Neuronal stem cell (in vitro differentiated cells): ENCODE measurements at regions not wholly inside any gene's neighbourhood (a gene's known extent, or its start where the extent isn't known, plus 50 kb on each side); places are given as distances from the start of the nearest gene placed in this dataset.

Experiments
- DNase-seq: peaks from one replicate; pipeline ENCODE4 v3.0.0-alpha.2; 2013; ENCODE audit warnings: low spot score
- H2AFZ ChIP-seq: one replicate; pipeline ENCODE4 v1.6.1; 2013; ENCODE audit warnings: mild to moderate bottlenecking, low read length, inconsistent platforms
- H2AK5ac ChIP-seq: 2 replicates; pipeline ENCODE4 v1.6.1; 2013; ENCODE audit warnings: low read depth, mild to moderate bottlenecking, inconsistent platforms, low read length, moderate library complexity, mixed read lengths
- H2BK120ac ChIP-seq: 2 replicates; pipeline ENCODE4 v1.6.1; 2013; ENCODE audit warnings: low read depth, mild to moderate bottlenecking, inconsistent platforms, low read length, moderate library complexity, mixed read lengths
- H2BK12ac ChIP-seq: one replicate; pipeline ENCODE4 v1.6.1; 2013; ENCODE audit warnings: low read length, inconsistent platforms
- H2BK15ac ChIP-seq: 2 replicates; pipeline ENCODE4 v1.6.1; 2013; ENCODE audit warnings: mild to moderate bottlenecking, low read length, inconsistent platforms, mixed read lengths
- H2BK5ac ChIP-seq: one replicate; pipeline ENCODE4 v1.6.1; 2013; ENCODE audit warnings: inconsistent platforms, mild to moderate bottlenecking, low read length, moderate library complexity
- H3K14ac ChIP-seq: one replicate; pipeline ENCODE4 v1.6.1; 2013; ENCODE audit warnings: low read length, inconsistent platforms
- H3K18ac ChIP-seq: 2 replicates; pipeline ENCODE4 v1.6.1; 2013; ENCODE audit warnings: low read length, inconsistent platforms
- H3K23ac ChIP-seq: 2 replicates; pipeline ENCODE4 v1.6.1; 2013; ENCODE audit warnings: low read depth, mild to moderate bottlenecking, mixed read lengths, low read length, inconsistent platforms; ENCODE audit not compliant: poor library complexity
- H3K27ac ChIP-seq: replicated peaks from 3 replicates; pipeline ENCODE4 v1.5.1; 2013; ENCODE audit warnings: low read length, inconsistent platforms
- H3K27me3 ChIP-seq, 3 experiments: 2 replicates each; pipeline ENCODE4 v1.6.1; 2013; ENCODE audit warnings: low read length in 3 of 3, mild to moderate bottlenecking in 2 of 3, inconsistent platforms in 1 of 3, low read depth in 1 of 3, mixed read lengths in 1 of 3, moderate library complexity in 1 of 3; ENCODE audit not compliant: control insufficient read depth in 3 of 3, insufficient read depth in 3 of 3
- H3K36me3 ChIP-seq, 2 donors: replicated peaks in 1 of 2; 2 replicates each; pipeline ENCODE4 v1.6.1; 2013; ENCODE audit warnings: low read length in 2 of 2; ENCODE audit not compliant: control insufficient read depth in 2 of 2, insufficient read depth in 2 of 2
- H3K4ac ChIP-seq: 2 replicates; pipeline ENCODE4 v1.6.1; 2013; ENCODE audit warnings: inconsistent platforms, mild to moderate bottlenecking, low read length, moderate library complexity
- H3K4me1 ChIP-seq, 2 donors: 1 replicate in 1 of 2; 2 replicates in 1 of 2; pipeline ENCODE4 v1.6.1; 2013; ENCODE audit warnings: low read length in 2 of 2, low read depth in 1 of 2; ENCODE audit not compliant: control insufficient read depth in 2 of 2, insufficient read depth in 1 of 2
- H3K4me2 ChIP-seq: one replicate; pipeline ENCODE4 v1.6.1; 2013; ENCODE audit warnings: mild to moderate bottlenecking, low read length, inconsistent platforms; ENCODE audit not compliant: insufficient read depth, poor library complexity, severe bottlenecking
- H3K4me3 ChIP-seq, 2 donors: 2 replicates each; pipeline ENCODE4 v1.5.1; 2013; ENCODE audit warnings: low read length in 2 of 2, mild to moderate bottlenecking in 2 of 2, inconsistent platforms in 1 of 2, moderate library complexity in 1 of 2
- H3K79me1 ChIP-seq: one replicate; pipeline ENCODE4 v1.6.1; 2013; ENCODE audit warnings: low read depth, mild to moderate bottlenecking, inconsistent platforms, low read length, moderate library complexity
- H3K9ac ChIP-seq: one replicate; pipeline ENCODE4 v1.6.1; 2013; ENCODE audit warnings: mild to moderate bottlenecking, low read depth, low read length, inconsistent platforms; ENCODE audit not compliant: poor library complexity
- H3K9me3 ChIP-seq, 2 donors: replicated peaks in 1 of 2; 2 replicates each; pipeline versions ENCODE3 to v1.6.1; 2013; ENCODE audit warnings: low read length in 2 of 2, mild to moderate bottlenecking in 2 of 2, inconsistent platforms in 1 of 2, low read depth in 1 of 2, mixed read lengths in 1 of 2, moderate library complexity in 1 of 2; ENCODE audit not compliant: control insufficient read depth in 2 of 2, insufficient read depth in 1 of 2
- H4K8ac ChIP-seq: one replicate; pipeline ENCODE4 v1.6.1; 2013; ENCODE audit warnings: low read depth, mild to moderate bottlenecking, inconsistent platforms, low read length, moderate library complexity
- H4K91ac ChIP-seq: one replicate; pipeline ENCODE4 v1.6.1; 2013; ENCODE audit warnings: low read length, low read depth, mild to moderate bottlenecking, inconsistent platforms; ENCODE audit not compliant: poor library complexity
- WGBS, 2 donors: extraction: QIAGEN DNeasy Blood & Tissue Kit; methylation state at CpG; one replicate each; pipeline ENCODE4 v1.1.7; 2013; ENCODE audit warnings: missing lambda C conversion rate in 2 of 2, mixed read lengths in 1 of 2; ENCODE audit not compliant: insufficient read length in 2 of 2, insufficient replicate concordance in 1 of 2; ENCODE audit errors: extremely low coverage in 2 of 2; 5-methylcytosine and 5-hydroxymethylcytosine counted together

DNA sequence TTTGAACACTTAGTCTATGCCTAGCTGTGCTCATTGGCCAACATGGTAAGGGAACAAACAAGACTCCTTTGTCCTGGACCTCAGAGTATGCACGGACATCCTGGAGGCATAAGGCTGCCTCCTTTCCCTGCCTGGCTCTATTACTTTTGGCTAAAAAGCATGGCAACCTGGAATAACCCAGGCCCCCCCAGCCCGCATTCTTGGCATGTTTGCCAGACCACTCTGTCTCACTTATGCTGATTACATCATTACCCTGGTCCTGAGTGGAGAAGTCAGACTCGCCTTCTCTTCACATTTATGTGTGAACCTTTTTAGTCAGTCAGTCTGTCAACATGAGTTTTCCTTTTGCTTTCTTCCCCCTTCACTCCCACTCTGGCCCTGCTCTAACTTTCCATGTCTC is 58.0 kb upstream of the ELK3 start:
- Histone ChIP-seq H2AFZ (peak overlapping the region; percentile 3), H2BK120ac (no peak overlapping the region), H2AK5ac (no peak overlapping the region), H3K27me3 (no peaks in the 10 kb centered on the region), H3K9ac (no peak overlapping the region), H3K27ac (no peak overlapping the region), H2BK5ac (no peak overlapping the region), H2BK15ac (no peak overlapping the region), H4K91ac (no peak overlapping the region), H2BK12ac (no peak overlapping the region), H3K23ac (no peak overlapping the region), H3K79me1 (no peaks in the 10 kb centered on the region), H3K4me1 (no peaks in the 10 kb centered on the region), H4K8ac (no peak overlapping the region), H3K9me3 (peaks cover 2 to 3% of the 10 kb centered on the region in 2 donors), H3K4ac (no peak overlapping the region), H3K4me2 (no peak overlapping the region), H3K14ac (no peak overlapping the region), H3K18ac (peak overlapping the region; percentile 29), H3K4me3 (no peak overlapping the region), H3K36me3 (no peaks in the 10 kb centered on the region)
- DNase-seq: no peak
- WGBS, 2 donors: no CpG with 5 or more reads among the region's 3 CpGs

GRCh38 chr12:96136725-96137378 is 57.3 kb upstream of the ELK3 start:
- Histone ChIP-seq H2AK5ac (no peak overlapping the region), H3K4me3 (no peak overlapping the region), H3K4me2 (no peak overlapping the region), H3K27ac (no peak overlapping the region), H4K8ac (no peak overlapping the region), H3K9ac (no peak overlapping the region), H2AFZ (peak overlapping the region; percentile 3), H3K23ac (no peak overlapping the region), H3K9me3 (peaks cover 2 to 3% of the 10 kb centered on the region in 2 donors), H3K36me3 (no peaks in the 10 kb centered on the region), H3K79me1 (no peaks in the 10 kb centered on the region), H2BK12ac (no peak overlapping the region), H3K18ac (no peak overlapping the region), H2BK5ac (no peak overlapping the region), H4K91ac (no peak overlapping the region), H2BK15ac (no peak overlapping the region), H3K4ac (no peak overlapping the region), H3K4me1 (no peaks in the 10 kb centered on the region), H3K14ac (no peak overlapping the region), H3K27me3 (no peaks in the 10 kb centered on the region), H2BK120ac (no peak overlapping the region)
- DNase-seq: no peak
- no CpG with 5 or more reads among the region's 4 CpGs for WGBS, 2 donors

GRCh38 chr12:96140174-96140573 is 54.0 kb upstream of the ELK3 start:
- no peak overlapping the region for H4K8ac ChIP-seq
- no peaks in the 10 kb centered on the region for H3K36me3 ChIP-seq
- H2BK120ac ChIP-seq: no peak overlapping the region
- no peak overlapping the region for H4K91ac ChIP-seq
- WGBS, 2 donors: no CpG with 5 or more reads among the region's 2 CpGs
- H3K4me1 ChIP-seq: peaks cover 2 to 7% of the 10 kb centered on the region in 2 donors
- no peak overlapping the region for H3K23ac ChIP-seq
- DNase-seq: no peak
- no peak overlapping the region for H3K4me2 ChIP-seq
- no peak overlapping the region for H2AK5ac ChIP-seq
- no peak overlapping the region for H2AFZ ChIP-seq
- no peaks in the 10 kb centered on the region for H3K27me3 ChIP-seq
- no peak overlapping the region for H3K4ac ChIP-seq
- no peak overlapping the region for H3K9ac ChIP-seq
- no peak overlapping the region for H2BK5ac ChIP-seq
- H2BK12ac ChIP-seq: no peak overlapping the region
- H3K27ac ChIP-seq: no peak overlapping the region
- no peak overlapping the region for H3K4me3 ChIP-seq
- peaks cover 2 to 3% of the 10 kb centered on the region in 2 donors for H3K9me3 ChIP-seq
- H2BK15ac ChIP-seq: no peak overlapping the region
- no peaks in the 10 kb centered on the region for H3K79me1 ChIP-seq
- H3K18ac ChIP-seq: no peak overlapping the region
- H3K14ac ChIP-seq: no peak overlapping the region

DNA sequence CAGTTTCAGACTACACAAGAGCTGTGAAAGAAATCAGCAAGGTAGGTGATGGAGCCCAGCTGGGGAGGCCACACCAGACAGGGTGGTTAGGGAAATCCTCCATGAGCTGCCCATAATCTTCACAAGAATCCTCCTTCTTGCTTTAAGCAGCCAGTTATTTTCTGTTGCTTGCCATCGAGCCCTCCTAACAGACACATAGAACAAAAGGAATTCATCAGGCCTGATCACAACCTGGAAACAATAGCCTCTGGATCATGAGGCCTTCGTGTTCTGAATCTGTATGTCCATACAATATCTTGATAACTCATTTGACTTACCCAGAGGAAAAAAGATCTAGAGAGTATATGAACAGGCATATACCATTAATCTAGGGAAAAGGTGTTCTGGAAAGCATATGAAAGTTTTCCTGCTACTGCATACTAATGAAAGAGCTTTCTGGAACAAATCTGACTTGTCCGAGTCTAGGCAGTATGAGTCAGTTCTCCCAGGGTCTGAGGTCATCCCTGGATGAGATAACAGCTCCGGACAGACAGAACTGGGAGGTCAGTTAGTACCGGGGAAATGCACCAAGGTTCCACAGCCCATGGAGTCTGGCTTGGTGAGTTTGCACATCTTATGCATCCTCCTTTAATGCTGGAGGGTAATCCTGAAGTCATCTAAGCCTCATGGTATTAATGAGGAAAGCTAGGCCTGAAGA is 52.8 kb upstream of the ELK3 start:
- Histone ChIP-seq H2BK5ac (no peak overlapping the region), H4K91ac (no peak overlapping the region), H3K4me2 (no peak overlapping the region), H3K4ac (no peak overlapping the region), H3K14ac (no peak overlapping the region), H3K36me3 (no peaks in the 10 kb centered on the region), H3K4me1 (peaks cover 2 to 7% of the 10 kb centered on the region in 2 donors), H2BK120ac (no peak overlapping the region), H2AK5ac (no peak overlapping the region), H2BK15ac (no peak overlapping the region), H3K27ac (no peak overlapping the region), H3K9ac (no peak overlapping the region), H3K4me3 (no peak overlapping the region), H3K9me3 (peaks cover 2 to 3% of the 10 kb centered on the region in 2 donors), H3K18ac (no peak overlapping the region), H2BK12ac (no peak overlapping the region), H4K8ac (no peak overlapping the region), H3K23ac (no peak overlapping the region), H2AFZ (no peak overlapping the region), H3K27me3 (no peaks in the 10 kb centered on the region), H3K79me1 (no peaks in the 10 kb centered on the region)
- no peak for DNase-seq
- WGBS, 2 donors: no CpG with 5 or more reads among the region's 5 CpGs
